Mesendoderm (in vitro differentiated cells): ENCODE measurements at regions not wholly inside any gene's neighbourhood (a gene's known extent, or its start where the extent isn't known, plus 50 kb on each side); places are given as distances from the start of the nearest gene placed in this dataset.
"Not testable (repeated sequence)": the region's sequence is repeated elsewhere in the genome, so short reads cannot be mapped to it uniquely, and the experiment has no call there.

Experiments used
- DNase-seq: peaks from one replicate; pipeline ENCODE4 v3.0.0; 2013
- H2AK5ac ChIP-seq: 2 replicates; pipeline ENCODE4 v1.6.1; 2013; ENCODE audit warnings: low read length, inconsistent platforms
- H2BK120ac ChIP-seq: 2 replicates; pipeline ENCODE4 v1.6.1; 2013; ENCODE audit warnings: low read depth, mild to moderate bottlenecking, low read length, moderate library complexity, mixed read lengths
- H2BK15ac ChIP-seq: replicated peaks from 2 replicates; pipeline ENCODE4 v1.6.1; 2013; ENCODE audit warnings: low read depth, mild to moderate bottlenecking, moderate library complexity
- H2BK5ac ChIP-seq: 2 replicates; pipeline ENCODE4 v1.6.1; 2013; ENCODE audit warnings: low read length, inconsistent platforms
- H3K18ac ChIP-seq: 2 replicates; pipeline ENCODE4 v1.6.1; 2013; ENCODE audit warnings: mild to moderate bottlenecking, low read length, mixed read lengths
- H3K23ac ChIP-seq: one replicate; pipeline ENCODE4 v1.6.1; 2013; ENCODE audit warnings: low read length
- H3K27ac ChIP-seq: 2 replicates; pipeline ENCODE4 v1.5.1; 2013; ENCODE audit warnings: low read depth, mild to moderate bottlenecking, inconsistent platforms, low read length, moderate library complexity
- H3K27me3 ChIP-seq: 2 replicates; pipeline ENCODE4 v1.6.1; 2013; ENCODE audit warnings: low read length, control low read depth, mild to moderate bottlenecking, inconsistent platforms; ENCODE audit not compliant: insufficient read depth, poor library complexity
- H3K36me3 ChIP-seq: 2 replicates; pipeline ENCODE4 v1.6.1; 2013; ENCODE audit warnings: low read length, inconsistent platforms; ENCODE audit not compliant: control insufficient read depth, insufficient read depth
- H3K4ac ChIP-seq: one replicate; pipeline ENCODE4 v1.6.1; 2013; ENCODE audit warnings: low read depth, mild to moderate bottlenecking, low read length, moderate library complexity
- H3K4me1 ChIP-seq: 2 replicates; pipeline ENCODE4 v1.6.1; 2013; ENCODE audit warnings: low read depth, low read length, inconsistent platforms; ENCODE audit not compliant: control insufficient read depth
- H3K4me2 ChIP-seq: 2 replicates; pipeline ENCODE4 v1.6.1; 2013; ENCODE audit warnings: low read length
- H3K4me3 ChIP-seq: 2 replicates; pipeline ENCODE4 v1.5.1; 2013; ENCODE audit warnings: mild to moderate bottlenecking, low read length
- H3K56ac ChIP-seq: one replicate; pipeline ENCODE4 v1.6.1; 2013; ENCODE audit warnings: low read length
- H3K79me1 ChIP-seq: 2 replicates; pipeline ENCODE4 v1.6.1; 2013; ENCODE audit warnings: low read length, inconsistent platforms
- H3K79me2 ChIP-seq: 2 replicates; pipeline ENCODE4 v1.6.1; 2013; ENCODE audit warnings: mild to moderate bottlenecking, low read length; ENCODE audit not compliant: control insufficient read depth, insufficient read depth
- H3K9ac ChIP-seq: 2 replicates; pipeline ENCODE4 v1.6.1; 2013; ENCODE audit warnings: low read length, inconsistent platforms
- H4K5ac ChIP-seq: one replicate; pipeline ENCODE4 v1.6.1; 2013; ENCODE audit warnings: low read length
- H4K8ac ChIP-seq: one replicate; pipeline ENCODE4 v1.6.1; 2013; ENCODE audit warnings: low read depth, mild to moderate bottlenecking, control low read depth, low read length, moderate library complexity
- WGBS: extraction: QIAGEN DNeasy Blood & Tissue Kit; methylation state at CpG from one replicate; pipeline ENCODE4 v1.1.7; 2013; ENCODE audit warnings: low lambda C conversion rate, missing lambda C conversion rate; ENCODE audit not compliant: insufficient coverage; ENCODE audit errors: extremely low coverage; 5-methylcytosine and 5-hydroxymethylcytosine counted together

DNA sequence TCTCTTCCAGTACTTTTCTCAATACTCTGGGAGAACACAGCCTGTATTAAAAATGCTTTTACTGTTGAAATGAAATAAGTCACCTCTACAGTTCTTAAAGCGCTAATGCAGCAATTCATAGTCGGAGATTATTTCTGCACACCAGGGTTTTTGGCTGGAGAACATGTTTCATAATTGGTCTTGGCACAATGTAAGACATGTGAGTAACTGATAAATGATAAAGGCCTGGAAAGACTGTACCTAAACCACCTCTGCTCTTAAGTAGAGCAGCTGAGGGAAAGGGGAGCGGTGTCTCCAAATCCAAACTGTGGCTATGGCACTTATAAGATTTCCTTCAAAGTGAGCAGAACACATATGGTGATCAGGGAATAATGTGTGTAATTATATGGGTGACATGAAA is 390.3 kb upstream of the MBL2 start:
- no peak overlapping the region for H3K56ac ChIP-seq
- no peak overlapping the region for H3K27ac ChIP-seq
- no peaks in the 10 kb centered on the region for H3K4me1 ChIP-seq
- no peaks in the 10 kb centered on the region for H3K36me3 ChIP-seq
- H2BK120ac ChIP-seq, result no peak overlapping the region
- no peaks in the 10 kb centered on the region for H3K27me3 ChIP-seq
- H2AK5ac ChIP-seq, result no peak overlapping the region
- H3K9ac ChIP-seq, result no peak overlapping the region
- H3K18ac ChIP-seq, result no peak overlapping the region
- no peaks in the 10 kb centered on the region for H3K79me2 ChIP-seq
- no peak overlapping the region for H3K4me3 ChIP-seq
- no peak overlapping the region for H2BK15ac ChIP-seq
- no peaks in the 10 kb centered on the region for H3K79me1 ChIP-seq
- no peak for DNase-seq
- H4K5ac ChIP-seq, result no peak overlapping the region
- no peak overlapping the region for H4K8ac ChIP-seq
- no peak overlapping the region for H3K23ac ChIP-seq
- no CpG with 5 or more reads among the region's 3 CpGs for WGBS
- H3K4me2 ChIP-seq, result no peak overlapping the region
- H3K4ac ChIP-seq, result no peak overlapping the region
- H2BK5ac ChIP-seq, result no peak overlapping the region

DNA sequence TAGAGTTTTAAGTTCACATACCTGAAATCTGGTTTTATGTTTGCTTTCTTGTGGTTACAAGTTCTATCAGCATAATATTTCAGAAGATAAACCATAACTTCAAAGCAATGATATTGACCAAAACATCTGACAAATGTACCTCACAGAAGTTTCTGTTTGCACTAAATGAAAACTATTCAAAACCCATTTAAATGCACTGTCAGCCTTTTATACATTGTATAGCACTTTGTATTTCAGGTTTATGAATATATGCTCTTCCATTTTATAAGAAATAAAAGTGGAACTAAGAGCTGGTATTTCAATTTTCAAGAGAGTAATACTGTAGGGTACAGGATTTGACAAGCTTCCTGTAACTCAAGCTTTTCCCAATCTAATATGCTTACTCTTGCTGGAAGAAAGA is 388.6 kb upstream of the MBL2 start:
- Histone ChIP-seq H4K5ac (no peak overlapping the region), H3K36me3 (no peaks in the 10 kb centered on the region), H3K79me1 (no peaks in the 10 kb centered on the region), H3K4me1 (no peaks in the 10 kb centered on the region), H3K4ac (no peak overlapping the region), H2BK5ac (no peak overlapping the region), H4K8ac (no peak overlapping the region), H3K4me3 (no peak overlapping the region), H3K9ac (no peak overlapping the region), H2AK5ac (no peak overlapping the region), H3K79me2 (no peaks in the 10 kb centered on the region), H3K27me3 (no peaks in the 10 kb centered on the region), H3K27ac (no peak overlapping the region), H3K23ac (no peak overlapping the region), H3K56ac (no peak overlapping the region), H2BK15ac (no peak overlapping the region), H2BK120ac (no peak overlapping the region), H3K4me2 (no peak overlapping the region), H3K18ac (no peak overlapping the region)
- DNase-seq, result no peak

GRCh38 chr10:53155674-53156073 is 383.1 kb upstream of the MBL2 start:
- WGBS, result no CpG with 5 or more reads among the region's 4 CpGs
- H3K79me2 ChIP-seq, H3K23ac ChIP-seq, H3K79me1 ChIP-seq, H4K8ac ChIP-seq, H2BK5ac ChIP-seq, H2BK120ac ChIP-seq, H3K9ac ChIP-seq, H3K4me2 ChIP-seq, H4K5ac ChIP-seq, H3K56ac ChIP-seq, H2BK15ac ChIP-seq, H2AK5ac ChIP-seq, H3K18ac ChIP-seq, H3K36me3 ChIP-seq, H3K27me3 ChIP-seq, H3K4ac ChIP-seq, H3K4me3 ChIP-seq, H3K4me1 ChIP-seq, H3K27ac ChIP-seq: not testable (repeated sequence)
- DNase-seq, result peak; percentile 7

- Histone ChIP-seq H3K56ac (no peak overlapping the region), H3K4me3 (no peak overlapping the region), H3K27ac (no peak overlapping the region), H3K79me2 (no peaks in the 10 kb centered on the region), H3K27me3 (no peaks in the 10 kb centered on the region), H3K79me1 (no peaks in the 10 kb centered on the region), H3K4ac (no peak overlapping the region), H2BK15ac (no peak overlapping the region), H2BK120ac (no peak overlapping the region), H3K9ac (no peak overlapping the region), H4K8ac (no peak overlapping the region), H3K4me1 (no peaks in the 10 kb centered on the region), H2AK5ac (no peak overlapping the region), H3K4me2 (no peak overlapping the region), H2BK5ac (no peak overlapping the region), H3K36me3 (no peaks in the 10 kb centered on the region), H3K23ac (no peak overlapping the region), H4K5ac (no peak overlapping the region), H3K18ac (no peak overlapping the region)
- DNase-seq, result no peak
- WGBS, result no CpG with 5 or more reads among the region's 1 CpG
Observed at GRCh38 chr10:53153831-53154230, 381.2 kb upstream of the MBL2 start.

GRCh38 chr10:53140506-53140905 is 367.9 kb upstream of the MBL2 start:
- no peak overlapping the region for H4K5ac ChIP-seq
- no peak for DNase-seq
- no peak overlapping the region for H3K4ac ChIP-seq
- no peaks in the 10 kb centered on the region for H3K4me1 ChIP-seq
- H3K18ac ChIP-seq, result no peak overlapping the region
- WGBS, result no CpG with 5 or more reads among the region's 1 CpG
- no peak overlapping the region for H2BK5ac ChIP-seq
- H2BK15ac ChIP-seq, result no peak overlapping the region
- H3K27me3 ChIP-seq, result no peaks in the 10 kb centered on the region
- H3K56ac ChIP-seq, result no peak overlapping the region
- H3K36me3 ChIP-seq, result no peaks in the 10 kb centered on the region
- no peak overlapping the region for H3K4me2 ChIP-seq
- no peak overlapping the region for H2BK120ac ChIP-seq
- no peak overlapping the region for H3K27ac ChIP-seq
- H3K79me1 ChIP-seq, result no peaks in the 10 kb centered on the region
- no peak overlapping the region for H3K9ac ChIP-seq
- no peak overlapping the region for H3K23ac ChIP-seq
- no peaks in the 10 kb centered on the region for H3K79me2 ChIP-seq
- H3K4me3 ChIP-seq, result no peak overlapping the region
- peak overlapping the region; percentile 56 for H4K8ac ChIP-seq
- no peak overlapping the region for H2AK5ac ChIP-seq

- Histone ChIP-seq H3K23ac (no peak overlapping the region), H3K4me1 (no peaks in the 10 kb centered on the region)
- no peak for DNase-seq
Observed at GRCh38 chr10:53135897-53136253, 363.3 kb upstream of the MBL2 start.

More at GRCh38 chr10:53135897-53136253, 363.3 kb upstream of the MBL2 start:
- H3K27me3 ChIP-seq, result no peaks in the 10 kb centered on the region
- WGBS, result no CpG with 5 or more reads among the region's 2 CpGs
- H3K4me2 ChIP-seq, result no peak overlapping the region
- no peak overlapping the region for H4K5ac ChIP-seq
- no peak overlapping the region for H4K8ac ChIP-seq
- H3K18ac ChIP-seq, result no peak overlapping the region
- no peak overlapping the region for H3K4ac ChIP-seq
- H2AK5ac ChIP-seq, result no peak overlapping the region
- no peak overlapping the region for H3K27ac ChIP-seq
- no peaks in the 10 kb centered on the region for H3K79me1 ChIP-seq
- H3K79me2 ChIP-seq, result no peaks in the 10 kb centered on the region
- H2BK15ac ChIP-seq, result no peak overlapping the region
- H3K56ac ChIP-seq, result no peak overlapping the region
- H2BK120ac ChIP-seq, result no peak overlapping the region
- H3K4me3 ChIP-seq, result no peak overlapping the region
- H2BK5ac ChIP-seq, result no peak overlapping the region
- no peaks in the 10 kb centered on the region for H3K36me3 ChIP-seq
- no peak overlapping the region for H3K9ac ChIP-seq
